SU-DHL-6 (cell line): ENCODE measurements at regions not wholly inside any gene's neighbourhood (a gene's known extent, or its start where the extent isn't known, plus 50 kb on each side); places are given as distances from the start of the nearest gene placed in this dataset.

Experiments
- CTCF ChIP-seq: fragments of 200-600 bp; sonication (generic); IDR thresholded peaks from one replicate; pipeline ENCODE4 v1.5.1; 2017; ENCODE audit warnings: antibody characterized with exemption, mild to moderate bottlenecking, low read length, moderate library complexity; ENCODE audit not compliant: insufficient read depth, poor library complexity, severe bottlenecking
- EZH2phosphoT487 ChIP-seq: fragments of 200-600 bp; sonication (generic), shearing (Covaris generic); conservative IDR thresholded peaks from 2 replicates; pipeline ENCODE4 v1.6.1; 2018; ENCODE audit warnings: mild to moderate bottlenecking, antibody characterized with exemption, low read length, moderate library complexity, mixed read lengths

GRCh38 chr5:31033295-31033694, 160.2 kb upstream of the CDH6 start:
- TF ChIP-seq CTCF, result no peak
- TF ChIP-seq EZH2phosphoT487, result no peak
